Endometrium (tissue), 2 donors: ENCODE measurements at regions not wholly inside any gene's neighbourhood (a gene's known extent, or its start where the extent isn't known, plus 50 kb on each side); places are given as distances from the start of the nearest gene placed in this dataset.

Experiments
- FAIRE-seq: peaks from 2 replicates; lab custom pipeline; 2012; peaks lifted over from hg19 to GRCh38; lab: Jason Lieb, UNC
- donor health status: control.
- donor health status: control.

- FAIRE-seq = no peak
Measured at GRCh38 chr16:26658486-26658885, 408.2 kb upstream of the C16orf82 start.

DNA sequence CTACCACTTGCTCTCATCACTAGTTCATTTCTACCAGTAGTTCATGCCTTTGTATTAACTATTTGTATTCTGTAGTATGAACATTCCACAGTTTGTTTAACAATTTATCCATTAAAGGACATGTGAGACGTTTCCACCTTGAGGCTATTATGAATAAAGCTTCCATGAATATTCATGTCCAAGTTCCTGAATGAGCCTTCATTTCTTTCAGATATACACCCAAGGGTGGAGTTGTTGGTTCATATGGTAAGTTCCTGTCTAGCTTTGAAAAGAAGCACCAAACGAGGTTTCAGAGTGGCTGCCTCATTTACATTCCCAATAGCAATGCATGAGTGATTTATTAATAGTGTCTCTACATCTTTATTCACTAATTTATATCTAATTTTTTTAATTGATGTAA, 407.8 kb upstream of the C16orf82 start:
- no peak for FAIRE-seq

DNA sequence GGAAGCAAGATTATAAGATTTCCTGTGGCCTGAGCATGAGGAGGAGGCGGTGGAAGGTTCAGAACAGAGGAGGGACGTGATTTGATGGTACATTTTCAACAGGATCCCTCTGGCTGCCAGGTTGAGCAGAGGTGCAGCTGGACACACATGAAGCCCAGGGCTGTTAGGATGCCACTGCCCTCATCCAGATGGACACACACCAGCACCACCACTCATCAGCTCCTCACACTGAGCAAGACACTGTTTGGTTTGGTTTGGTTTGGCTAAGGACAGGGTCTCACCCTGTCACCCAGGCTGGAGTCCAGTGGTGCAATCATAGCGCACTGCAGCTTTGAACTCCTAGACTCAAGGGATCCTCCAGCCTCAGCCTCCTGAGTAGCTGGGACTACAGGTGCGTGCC, 402.6 kb upstream of the C16orf82 start:
- no peak for FAIRE-seq

DNA sequence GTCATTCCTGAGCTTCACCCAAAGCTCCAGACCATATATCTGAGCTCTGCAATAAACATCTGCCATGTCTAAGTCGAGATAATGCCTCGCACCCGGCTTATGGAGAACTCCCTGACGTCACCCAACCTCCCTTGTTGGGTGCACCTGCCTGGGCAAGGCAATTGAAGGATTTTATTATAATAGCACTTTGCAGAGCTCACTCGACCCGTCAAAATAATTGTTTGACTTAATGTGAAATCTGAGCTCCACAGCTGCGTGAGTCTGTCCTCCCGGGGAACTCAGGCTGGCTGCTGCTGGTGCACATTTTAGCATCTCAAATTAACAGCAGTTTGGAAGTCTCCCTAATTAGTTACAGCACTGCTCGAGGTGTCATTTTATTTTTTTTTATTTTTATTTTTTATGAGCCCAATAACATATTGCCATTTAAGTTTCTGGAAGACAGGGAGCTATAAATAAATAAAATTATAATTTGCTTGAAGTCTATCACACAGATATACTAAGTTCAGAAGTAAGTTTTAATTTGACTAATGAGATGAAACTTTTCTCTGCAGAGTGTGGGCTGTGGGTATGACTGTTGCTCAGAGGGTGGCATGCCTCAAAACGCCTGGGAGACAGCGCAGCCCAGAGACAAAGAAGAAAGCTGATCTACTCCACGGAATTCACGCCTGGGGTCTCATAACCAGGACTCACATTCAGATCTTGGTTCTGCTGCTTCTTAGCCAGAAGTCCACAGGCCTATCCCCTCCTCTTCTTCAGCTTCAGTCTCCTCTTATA, 401.4 kb upstream of the C16orf82 start:
- FAIRE-seq = no peak

DNA sequence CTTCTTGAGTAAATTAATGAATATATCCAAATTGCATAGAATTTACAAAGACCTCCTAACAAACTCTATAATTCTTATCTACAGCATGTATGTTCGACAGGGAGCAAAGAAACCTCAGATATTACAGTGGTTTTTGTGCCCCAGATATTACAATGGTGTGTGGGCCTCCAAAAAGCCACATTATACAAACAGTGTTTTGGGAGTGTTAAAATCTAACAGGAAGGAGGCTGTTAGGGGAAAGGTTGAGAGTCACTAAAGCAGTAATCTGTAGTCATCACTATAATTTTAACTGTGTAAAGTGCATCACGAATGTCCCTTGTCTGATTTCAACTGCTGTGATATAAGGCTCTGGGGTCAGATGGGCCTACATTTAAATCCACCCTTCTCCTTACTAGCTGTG, 400.2 kb upstream of the C16orf82 start:
- FAIRE-seq = no peak

GRCh38 chr16:26667307-26667706, 399.4 kb upstream of the C16orf82 start:
- FAIRE-seq = no peak

- FAIRE-seq = no peak
Measured at GRCh38 chr16:26668026-26668425, 398.7 kb upstream of the C16orf82 start.

GRCh38 chr16:26672206-26672605, 394.5 kb upstream of the C16orf82 start:
- no peak for FAIRE-seq

DNA sequence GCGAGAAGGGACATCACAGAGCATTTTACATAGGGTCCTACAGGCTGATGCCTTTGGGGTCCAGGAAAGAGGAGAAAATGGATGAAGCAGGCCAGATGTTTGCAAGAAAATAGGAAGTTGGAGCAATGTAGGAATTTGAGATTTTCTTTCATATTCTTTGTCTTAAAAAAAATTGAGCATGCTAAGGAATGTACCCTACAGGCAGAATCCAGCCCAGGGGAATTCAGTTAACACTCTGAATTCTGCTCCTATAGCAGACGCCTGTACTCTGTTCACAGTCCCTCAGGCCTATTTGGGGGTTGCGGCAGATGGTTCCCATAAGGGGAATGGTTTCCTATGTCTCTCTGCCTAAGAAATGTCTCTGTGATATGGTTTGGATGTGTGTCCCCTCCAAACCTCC, 393.7 kb upstream of the C16orf82 start:
- FAIRE-seq = no peak

DNA sequence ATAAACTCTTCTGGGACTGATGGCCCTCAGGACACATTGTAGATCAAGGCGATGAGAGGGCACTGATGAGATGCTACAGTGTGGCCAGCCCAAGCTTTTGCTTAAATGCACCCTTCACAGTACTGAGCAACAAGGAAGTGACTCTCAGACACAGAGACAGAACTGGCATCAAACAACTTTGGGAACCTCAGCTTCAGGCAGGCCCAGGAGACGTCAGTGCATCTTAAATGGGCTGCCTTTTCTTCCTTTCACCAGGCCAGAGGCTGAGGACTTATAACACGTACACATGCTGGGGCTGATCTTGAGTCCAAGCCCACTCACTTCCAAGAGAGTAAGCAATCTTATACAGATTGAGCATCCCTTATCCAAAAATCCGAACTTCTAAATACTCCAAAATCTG, 386.1 kb upstream of the C16orf82 start:
- FAIRE-seq = no peak

GRCh38 chr16:26688105-26688504, 378.6 kb upstream of the C16orf82 start:
- FAIRE-seq = no peak

GRCh38 chr16:26688699-26689098, 378.0 kb upstream of the C16orf82 start:
- FAIRE-seq = no peak

- no peak for FAIRE-seq
Measured at GRCh38 chr16:26692658-26693057, 374.1 kb upstream of the C16orf82 start.

GRCh38 chr16:26697807-26698206, 368.9 kb upstream of the C16orf82 start:
- FAIRE-seq = no peak

DNA sequence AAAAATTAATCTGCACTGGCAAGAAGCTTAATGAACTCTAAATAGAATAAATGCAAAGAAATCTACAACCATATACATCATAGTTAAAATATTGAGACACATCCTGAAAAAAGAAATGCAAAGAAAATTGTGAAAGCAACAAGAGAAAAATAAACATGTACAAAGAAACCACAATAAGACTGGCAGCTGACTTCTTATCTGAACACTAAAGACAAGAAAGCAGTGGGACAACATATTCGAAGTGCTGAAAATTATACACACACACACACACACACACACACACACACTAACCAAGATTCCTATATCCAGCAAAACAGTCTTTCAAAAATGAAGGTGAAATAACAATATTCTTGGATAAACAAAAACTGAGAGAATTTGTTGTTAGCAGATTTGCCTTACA, 366.5 kb upstream of the C16orf82 start:
- no peak for FAIRE-seq

DNA sequence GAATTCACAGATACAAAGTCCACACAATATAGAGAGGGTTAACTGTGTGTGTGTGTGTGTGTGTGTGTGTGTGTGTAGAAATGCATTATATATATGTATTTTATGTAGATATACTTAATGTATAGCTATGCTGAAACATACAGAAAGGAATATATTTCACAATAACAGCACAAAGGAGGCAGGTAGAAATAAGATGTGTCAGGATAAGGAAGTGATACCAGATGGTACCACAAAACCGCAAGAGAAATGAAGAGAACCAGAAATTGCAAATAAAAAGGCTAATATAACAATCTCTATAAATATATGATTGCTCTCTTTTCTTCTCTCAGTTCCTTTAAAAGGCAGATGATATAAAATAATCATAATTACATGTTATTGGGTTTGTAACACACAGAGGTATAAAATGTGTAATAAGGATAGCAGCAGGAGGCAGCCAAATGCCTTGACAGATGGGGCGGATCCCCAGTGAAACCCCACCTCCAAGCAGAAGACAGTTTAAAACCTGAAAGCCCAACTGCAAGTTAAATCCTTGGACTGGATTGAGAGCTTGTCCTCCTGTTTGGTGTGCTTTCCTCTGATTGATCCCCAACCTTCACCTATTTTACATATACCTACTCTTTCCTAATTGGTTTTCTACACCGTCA, 365.4 kb upstream of the C16orf82 start:
- FAIRE-seq = no peak

- no peak for FAIRE-seq
Measured at GRCh38 chr16:26705346-26705745, 361.4 kb upstream of the C16orf82 start.

- peak; percentile 50 for FAIRE-seq
Measured at GRCh38 chr16:26708428-26708827, 358.3 kb upstream of the C16orf82 start.

DNA sequence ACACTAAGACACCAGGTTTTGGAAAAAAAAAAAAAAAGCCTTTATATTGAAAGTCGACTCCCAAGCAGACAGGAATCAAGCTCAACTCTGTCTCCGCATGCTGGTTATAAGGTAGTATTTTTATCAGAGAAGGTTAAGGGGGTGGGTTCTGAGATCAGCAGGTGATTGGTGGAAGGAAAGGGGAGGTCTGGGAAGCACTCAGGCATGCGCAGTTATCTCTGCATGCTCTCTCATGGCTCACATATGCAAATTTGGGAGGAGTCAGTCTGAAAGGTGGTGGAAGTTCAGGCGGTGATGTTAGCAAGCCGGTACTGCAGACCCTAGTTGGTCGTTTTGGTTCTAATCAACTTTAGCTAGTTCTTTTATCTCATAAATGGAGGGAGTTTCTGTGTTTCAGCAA, 357.6 kb upstream of the C16orf82 start:
- no peak for FAIRE-seq

GRCh38 chr16:26709754-26710153, 357.0 kb upstream of the C16orf82 start:
- FAIRE-seq = no peak

DNA sequence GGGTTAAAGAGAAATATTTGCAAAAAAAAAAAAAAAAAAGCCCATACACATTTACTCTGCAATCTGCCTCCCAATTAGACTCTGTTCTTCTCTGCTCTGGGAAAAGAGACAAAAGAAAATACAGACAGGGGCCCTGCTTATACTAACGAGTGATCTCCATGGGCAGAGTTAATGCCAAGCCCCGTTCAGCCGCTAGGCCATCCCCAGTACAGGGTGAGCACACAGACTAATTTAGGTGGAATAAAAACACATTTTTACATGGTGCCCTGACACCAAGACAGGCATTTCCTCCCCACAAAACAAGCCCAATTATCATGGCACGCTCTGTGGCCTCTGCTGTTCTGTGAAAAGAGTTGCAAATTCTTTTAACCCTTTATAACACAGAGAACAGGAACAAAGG, 356.3 kb upstream of the C16orf82 start:
- FAIRE-seq = no peak

DNA sequence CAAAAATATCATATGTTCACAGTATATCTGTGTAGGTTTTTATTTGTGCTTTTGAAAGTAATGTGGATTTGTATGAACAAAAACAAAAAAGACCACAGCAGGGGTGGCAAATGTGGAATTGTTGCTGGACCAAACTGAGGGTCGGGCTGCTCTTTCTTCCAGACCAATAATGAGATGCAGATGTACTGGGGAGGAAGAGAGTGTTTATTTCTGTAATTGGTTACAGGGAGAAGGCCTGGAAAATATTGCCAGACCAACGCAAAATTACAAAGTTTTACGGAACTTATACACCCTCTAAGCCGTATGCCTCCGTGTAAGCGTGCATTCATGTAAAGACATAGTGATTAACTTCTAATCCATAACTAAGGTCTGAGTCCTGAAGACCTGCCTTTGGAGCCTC, 353.9 kb upstream of the C16orf82 start:
- FAIRE-seq = peak; percentile 94

GRCh38 chr16:26715969-26716368, 350.8 kb upstream of the C16orf82 start:
- FAIRE-seq = no peak

GRCh38 chr16:26717826-26718225, 348.9 kb upstream of the C16orf82 start:
- FAIRE-seq = no peak
